Transverse colon (tissue), 4 donors: ENCODE measurements at regions not wholly inside any gene's neighbourhood (a gene's known extent, or its start where the extent isn't known, plus 50 kb on each side); places are given as distances from the start of the nearest gene placed in this dataset.

ENCODE experiments used
- DNase-seq: peaks from one replicate; pipeline ENCODE4 v3.0.0-alpha.2; 2019
- H3K27ac ChIP-seq, 4 donors: fragments of 200-600 bp; sonication (generic); 2 replicates each; pipeline ENCODE4 v1.5.1; 2016 to 2018; ENCODE audit warnings: inconsistent platforms in 4 of 4
- H3K27me3 ChIP-seq: fragments of 200-600 bp; sonication (generic); 2 replicates; pipeline ENCODE4 v1.5.1; 2017; ENCODE audit warnings: inconsistent platforms
- H3K36me3 ChIP-seq, 4 donors: fragments of 200-600 bp; sonication (generic); 2 replicates each; pipeline ENCODE4 v1.5.1; 2017 to 2019; ENCODE audit warnings: inconsistent platforms in 4 of 4
- H3K4me1 ChIP-seq, 4 donors: fragments of 200-600 bp; sonication (generic); 2 replicates each; pipeline ENCODE4 v1.5.1; 2017 to 2020; ENCODE audit warnings: inconsistent platforms in 4 of 4
- H3K4me3 ChIP-seq, 4 donors: fragments of 200-600 bp; sonication (generic); 1 replicate in 1 of 4; 2 replicates in 3 of 4; pipeline versions ENCODE4 v1.5.1 to v1.6.1; 2017 to 2019; ENCODE audit warnings: inconsistent platforms in 4 of 4
- H3K9me3 ChIP-seq, 2 donors: fragments of 200-600 bp; sonication (generic); 2 replicates each; pipeline ENCODE4 v1.5.1; 2017 to 2019; ENCODE audit warnings: inconsistent platforms in 2 of 2
- EP300 ChIP-seq: sonication (generic); formaldehyde crosslinking; IDR thresholded peaks from one replicate; pipeline ENCODE4 v1.6.1; 2017; ENCODE audit warnings: antibody characterized with exemption, low read depth
- POLR2A ChIP-seq: fragments of 450-650 bp; IDR thresholded peaks from one replicate; pipeline ENCODE4 v1.6.1; 2016; ENCODE audit warnings: antibody characterized with exemption, mild to moderate bottlenecking, moderate library complexity
- POLR2AphosphoS5 ChIP-seq, 3 donors: sonication (generic); formaldehyde crosslinking; IDR thresholded peaks; one replicate each; pipeline ENCODE4 v1.6.1; 2016; ENCODE audit warnings: antibody characterized with exemption in 3 of 3
- WGBS, 2 donors: methylation state at CpG; one replicate each; pipeline ENCODE4 v1.1.5; 2018; ENCODE audit warnings: low coverage in 1 of 2; 5-methylcytosine and 5-hydroxymethylcytosine counted together
- in situ Hi-C, 4 donors: fragments of 200-750 bp; cut with MboI; loops; one replicate each; pipeline versions ENCODE4 v1.15.0 to v1.15.1; 2017; ENCODE audit warnings: low sequenced_read_pairs in 3 of 4, low pct_ligation_motif_present in 1 of 4, low pct_unique_long_range_greater_than_20kb in 1 of 4
- intact Hi-C: fragments of 100-400 bp; cut with DNase I; formaldehyde crosslinking; loops from one replicate; pipeline ENCODE4 v1.15.1; 2023; ENCODE audit warnings: low total_unique reads
- TF ChIP-seq, protein P1 (sequence below), 5 experiments: fragments of 200-600 bp in 3 of 5; fragments of 450-650 bp in 2 of 5; sonication (generic) in 3 of 5; IDR thresholded peaks; 1 replicate in 2 of 5; 2 replicates in 3 of 5; pipeline ENCODE4 v1.5.1; 2016 to 2017; ENCODE audit warnings: antibody characterized with exemption in 5 of 5, inconsistent platforms in 3 of 5, mild to moderate bottlenecking in 2 of 5, moderate library complexity in 1 of 5

DNA sequence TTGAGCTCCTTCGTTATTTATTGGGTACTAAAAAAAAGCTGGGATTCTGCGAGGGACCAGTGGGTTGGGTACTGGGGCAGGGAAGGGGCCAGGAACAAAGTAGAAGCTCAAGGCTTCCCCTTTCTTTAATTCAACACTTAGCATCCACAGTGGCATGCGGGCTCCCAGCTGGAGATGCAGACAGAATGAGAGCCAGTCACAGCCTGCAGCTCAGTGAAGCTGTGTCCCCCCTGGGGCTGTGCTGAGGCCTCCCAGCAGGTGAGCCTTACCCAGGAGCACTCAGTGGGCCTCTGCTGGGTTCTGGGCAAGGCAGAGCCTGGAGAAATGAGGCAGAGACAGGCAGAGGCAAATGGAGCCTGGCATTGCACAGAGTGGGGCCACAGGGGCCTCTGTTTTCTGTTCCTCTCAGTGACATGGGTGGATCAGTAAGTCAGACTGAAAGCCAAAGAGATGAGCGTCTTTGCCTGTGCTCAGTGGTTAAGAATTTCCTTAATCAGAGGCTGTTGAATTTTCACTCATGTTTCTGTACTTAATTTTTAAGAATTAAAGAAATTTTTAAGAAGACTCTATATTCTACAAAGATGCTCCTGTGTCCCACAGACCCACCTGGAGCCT lies 181.4 kb upstream of the RBPJ start:
- Histone ChIP-seq H3K27me3 (no peaks in the 10 kb centered on the region), H3K4me3 (no peak overlapping the region), H3K27ac (peak overlapping the region; percentile 79 to 85 (median 82)), H3K4me1 (peaks cover 5 to 52% (median 25%) of the 10 kb centered on the region in 4 donors), H3K9me3 (no peaks in the 10 kb centered on the region), H3K36me3 (no peaks in the 10 kb centered on the region)
- in situ Hi-C loops: no loop called here
- no peak for DNase-seq
- intact Hi-C loops: no loop called here
- TF ChIP-seq, protein P1, sequence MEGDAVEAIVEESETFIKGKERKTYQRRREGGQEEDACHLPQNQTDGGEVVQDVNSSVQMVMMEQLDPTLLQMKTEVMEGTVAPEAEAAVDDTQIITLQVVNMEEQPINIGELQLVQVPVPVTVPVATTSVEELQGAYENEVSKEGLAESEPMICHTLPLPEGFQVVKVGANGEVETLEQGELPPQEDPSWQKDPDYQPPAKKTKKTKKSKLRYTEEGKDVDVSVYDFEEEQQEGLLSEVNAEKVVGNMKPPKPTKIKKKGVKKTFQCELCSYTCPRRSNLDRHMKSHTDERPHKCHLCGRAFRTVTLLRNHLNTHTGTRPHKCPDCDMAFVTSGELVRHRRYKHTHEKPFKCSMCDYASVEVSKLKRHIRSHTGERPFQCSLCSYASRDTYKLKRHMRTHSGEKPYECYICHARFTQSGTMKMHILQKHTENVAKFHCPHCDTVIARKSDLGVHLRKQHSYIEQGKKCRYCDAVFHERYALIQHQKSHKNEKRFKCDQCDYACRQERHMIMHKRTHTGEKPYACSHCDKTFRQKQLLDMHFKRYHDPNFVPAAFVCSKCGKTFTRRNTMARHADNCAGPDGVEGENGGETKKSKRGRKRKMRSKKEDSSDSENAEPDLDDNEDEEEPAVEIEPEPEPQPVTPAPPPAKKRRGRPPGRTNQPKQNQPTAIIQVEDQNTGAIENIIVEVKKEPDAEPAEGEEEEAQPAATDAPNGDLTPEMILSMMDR (IDR thresholded peaks at IDR 0.05): no peak
- WGBS, 2 donors: 78 to 82% methylated on average over 4 of the region's 4 CpGs

DNA sequence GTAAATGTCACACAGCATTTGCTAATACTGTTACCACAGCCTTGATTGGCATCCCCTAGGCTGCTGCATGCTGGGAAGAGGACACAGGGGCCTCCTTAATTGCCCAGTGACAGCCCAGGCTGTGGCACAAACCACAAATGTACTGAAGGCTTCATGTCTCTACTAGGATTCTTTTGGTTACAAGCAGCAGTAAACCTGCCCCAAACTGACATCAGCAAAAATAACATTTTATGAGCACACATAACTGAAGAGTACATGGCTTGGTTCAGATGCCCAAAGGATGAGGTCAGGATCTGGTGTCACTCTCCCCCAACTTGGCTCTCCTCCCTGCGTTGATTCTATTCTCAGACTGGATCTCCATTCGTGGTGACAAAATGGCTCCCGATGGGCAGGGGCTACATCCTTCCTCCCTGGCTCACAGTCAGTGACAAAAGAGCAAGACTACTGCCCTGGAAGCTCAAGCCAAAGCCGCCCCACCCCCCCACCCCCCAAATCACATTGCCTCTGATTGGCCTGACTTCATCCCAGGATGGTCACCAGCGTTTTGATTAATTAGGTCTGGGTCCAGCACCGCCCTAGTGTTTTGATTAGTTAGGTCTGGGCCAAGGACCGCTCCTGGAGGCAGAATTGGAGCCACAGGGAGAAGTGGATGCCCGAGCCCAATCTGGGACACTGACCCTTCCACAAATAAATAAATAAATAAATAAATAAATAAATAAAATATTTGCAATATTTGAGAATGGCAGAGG lies 180.5 kb upstream of the RBPJ start:
- H3K27ac ChIP-seq: peak overlapping the region; percentile 79 to 85 (median 82)
- DNase-seq: peak; percentile 22
- TF ChIP-seq POLR2AphosphoS5 (IDR thresholded peaks at IDR 0.05): peak; percentile 63 to 85 (median 66)
- TF ChIP-seq EP300: peak; percentile 83
- no peak for TF ChIP-seq POLR2A
- TF ChIP-seq, protein P1 (IDR thresholded peaks at IDR 0.05): no peak
- H3K27me3 ChIP-seq: no peaks in the 10 kb centered on the region
- 93 to 100% methylated on average over 4 to 8 of the region's 8 CpGs for WGBS, 2 donors
- no peak overlapping the region for H3K4me3 ChIP-seq
- in situ Hi-C loops: no loop called here
- H3K4me1 ChIP-seq: peaks cover 5 to 56% (median 27%) of the 10 kb centered on the region in 4 donors
- H3K36me3 ChIP-seq: no peaks in the 10 kb centered on the region
- no peaks in the 10 kb centered on the region for H3K9me3 ChIP-seq
- intact Hi-C loops: no loop called here

DNA sequence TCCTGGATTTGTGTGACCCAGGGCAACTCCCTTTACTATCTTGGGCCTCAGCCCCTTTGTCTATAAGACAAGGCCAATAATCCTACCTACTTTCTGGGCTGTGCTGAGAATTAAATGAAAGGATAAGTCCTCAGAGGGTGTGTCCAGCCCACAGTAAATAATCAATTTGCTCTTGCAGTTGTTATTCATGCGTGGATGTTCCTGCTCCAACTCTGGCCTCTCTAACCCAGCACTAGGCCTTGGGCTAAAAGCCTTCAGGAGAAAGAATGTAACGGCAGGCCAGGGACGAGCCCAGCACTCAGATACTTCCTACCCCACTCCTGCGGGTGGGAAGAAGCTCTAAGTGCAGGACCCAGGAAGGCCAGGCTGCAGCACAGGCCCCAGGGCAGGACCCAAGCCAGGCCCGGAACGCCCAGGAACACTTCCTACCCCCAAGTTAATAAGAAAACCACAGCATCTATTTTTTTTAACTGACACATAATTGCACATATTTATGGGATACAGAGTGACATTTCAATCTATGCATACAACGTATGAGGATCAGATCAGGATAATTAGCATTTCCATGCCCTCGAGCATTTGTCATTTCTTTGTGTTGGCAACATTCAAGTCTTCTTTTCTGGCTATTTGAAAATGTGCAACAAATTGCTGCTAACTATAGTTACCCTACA lies 179.6 kb upstream of the RBPJ start:
- in situ Hi-C loops: no loop called here
- peak overlapping the region; percentile 79 to 85 (median 82) for H3K27ac ChIP-seq
- H3K27me3 ChIP-seq: no peaks in the 10 kb centered on the region
- DNase-seq: no peak
- WGBS, 2 donors: 53 to 67% methylated on average over 2 to 8 of the region's 8 CpGs
- H3K36me3 ChIP-seq: no peaks in the 10 kb centered on the region
- peaks cover 5 to 61% (median 31%) of the 10 kb centered on the region in 4 donors for H3K4me1 ChIP-seq
- H3K4me3 ChIP-seq: no peak overlapping the region
- no peak for TF ChIP-seq EP300
- no peak for TF ChIP-seq POLR2A
- H3K9me3 ChIP-seq: no peaks in the 10 kb centered on the region
- intact Hi-C loops: no loop called here

DNA sequence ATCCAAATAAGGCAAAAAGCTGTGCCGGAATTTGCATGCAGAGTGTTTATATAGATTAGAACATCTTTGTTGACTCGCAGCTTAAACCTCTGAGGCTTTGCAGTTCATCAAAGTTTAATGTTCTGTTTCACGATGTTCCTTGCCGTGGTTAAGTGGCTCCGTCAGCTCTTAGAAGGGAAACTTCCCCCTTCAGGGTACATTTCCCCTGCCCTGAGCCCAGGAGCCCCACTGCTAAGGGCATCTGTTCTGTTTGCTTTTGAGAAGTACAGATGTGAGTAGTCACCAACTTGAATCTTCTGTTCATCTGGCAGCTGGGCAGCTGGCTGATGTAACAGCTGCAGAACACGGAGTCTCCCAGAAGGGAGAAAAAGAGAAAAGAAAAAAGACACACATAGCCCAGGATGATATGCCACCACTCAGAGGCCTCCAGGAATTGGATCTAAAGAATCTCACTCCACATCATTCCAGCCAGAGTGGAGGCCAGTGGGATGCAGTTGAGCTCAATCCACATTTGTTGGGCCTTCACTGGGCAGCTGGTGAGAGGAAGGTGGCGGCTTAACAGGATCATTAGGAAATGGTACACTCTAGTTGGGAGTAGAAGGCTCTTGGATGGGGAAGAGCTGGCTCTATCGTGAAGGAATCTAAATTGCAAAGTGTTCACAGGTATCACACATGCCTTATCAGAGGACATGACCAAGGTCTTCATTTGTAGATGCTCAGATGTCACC lies 178.7 kb upstream of the RBPJ start:
- Histone ChIP-seq H3K27ac (peak overlapping the region; percentile 79 to 85 (median 82)), H3K9me3 (no peaks in the 10 kb centered on the region), H3K27me3 (no peaks in the 10 kb centered on the region), H3K36me3 (no peaks in the 10 kb centered on the region), H3K4me3 (no peak overlapping the region), H3K4me1 (peaks cover 5 to 57% (median 31%) of the 10 kb centered on the region in 4 donors)
- in situ Hi-C loops (no loop called here), intact Hi-C loops (no loop called here)
- DNase-seq: peak; percentile 54
- WGBS, 2 donors: 70 to 83% methylated on average over 1 to 8 of the region's 8 CpGs
- peak; percentile 98 for TF ChIP-seq EP300
- TF ChIP-seq, protein P1 (IDR thresholded peaks at IDR 0.05): no peak
- TF ChIP-seq POLR2AphosphoS5 (IDR thresholded peaks at IDR 0.05): peak; percentile 73 to 81 (median 79)
- peak; percentile 25 for TF ChIP-seq POLR2A
